Endothelial cell (in vitro differentiated cells): ENCODE measurements at regions not wholly inside any gene's neighbourhood (a gene's known extent, or its start where the extent isn't known, plus 50 kb on each side); places are given as distances from the start of the nearest gene placed in this dataset.

Source experiments
- DNase-seq: peaks from one replicate; pipeline ENCODE4 v3.0.0; 2021; ENCODE audit warnings: low spot score
- H3K27ac Mint-ChIP-seq: one replicate; pipeline ENCODE4 v1.8.0; 2021; ENCODE audit warnings: mixed read lengths, inconsistent platforms; ENCODE audit not compliant: unreplicated experiment
- H3K27me3 Mint-ChIP-seq: one replicate; pipeline ENCODE4 v1.8.0; 2021; ENCODE audit warnings: mild to moderate bottlenecking, moderate library complexity, mixed read lengths, inconsistent platforms; ENCODE audit not compliant: unreplicated experiment
- H3K36me3 Mint-ChIP-seq: one replicate; pipeline ENCODE4 v1.8.0; 2021; ENCODE audit warnings: mild to moderate bottlenecking, low read depth, mixed read lengths, inconsistent platforms; ENCODE audit not compliant: unreplicated experiment
- H3K4me1 Mint-ChIP-seq: one replicate; pipeline ENCODE4 v1.8.0; 2021; ENCODE audit warnings: mild to moderate bottlenecking, mixed read lengths, inconsistent platforms; ENCODE audit not compliant: unreplicated experiment
- H3K4me3 Mint-ChIP-seq: one replicate; pipeline ENCODE4 v1.8.0; 2021; ENCODE audit warnings: mild to moderate bottlenecking, mixed read lengths, inconsistent platforms; ENCODE audit not compliant: unreplicated experiment
- H3K9me3 Mint-ChIP-seq: one replicate; pipeline ENCODE4 v1.8.0; 2021; ENCODE audit warnings: mixed read lengths, inconsistent platforms; ENCODE audit not compliant: unreplicated experiment
- CTCF ChIP-seq: fragments of 200-600 bp; sonication (generic); IDR thresholded peaks from one replicate; pipeline ENCODE4 v1.5.0; 2021; ENCODE audit warnings: antibody characterized with exemption; ENCODE audit not compliant: unreplicated experiment

GRCh38 chr2:220575963-220576362 is 948.5 kb downstream of the SLC4A3 start:
- H3K27me3 Mint-ChIP-seq = no peaks in the 10 kb centered on the region

GRCh38 chr2:220579452-220579851 is 952.0 kb downstream of the SLC4A3 start:
- Mint-ChIP-seq H3K9me3 (no peaks in the 10 kb centered on the region), H3K27ac (no peak overlapping the region), H3K4me3 (no peak overlapping the region), H3K36me3 (no peaks in the 10 kb centered on the region), H3K27me3 (no peaks in the 10 kb centered on the region), H3K4me1 (no peaks in the 10 kb centered on the region)
- no peak for TF ChIP-seq CTCF
- DNase-seq = no peak

More at GRCh38 chr2:220575963-220576362, 948.5 kb downstream of the SLC4A3 start:
- H3K36me3 Mint-ChIP-seq = no peaks in the 10 kb centered on the region
- H3K4me3 Mint-ChIP-seq = no peak overlapping the region
- H3K9me3 Mint-ChIP-seq = no peaks in the 10 kb centered on the region
- DNase-seq = no peak
- TF ChIP-seq CTCF = no peak
- H3K27ac Mint-ChIP-seq = no peak overlapping the region
- H3K4me1 Mint-ChIP-seq = no peaks in the 10 kb centered on the region

GRCh38 chr2:220580113-220580512 is 952.7 kb downstream of the SLC4A3 start:
- no peaks in the 10 kb centered on the region for H3K27me3 Mint-ChIP-seq
- no peak overlapping the region for H3K4me3 Mint-ChIP-seq
- no peaks in the 10 kb centered on the region for H3K36me3 Mint-ChIP-seq

GRCh38 chr2:220583725-220584124 is 956.3 kb downstream of the SLC4A3 start:
- no peak overlapping the region for H3K27ac Mint-ChIP-seq
- TF ChIP-seq CTCF = no peak

More at GRCh38 chr2:220580113-220580512, 952.7 kb downstream of the SLC4A3 start:
- DNase-seq = no peak
- TF ChIP-seq CTCF = no peak
- no peak overlapping the region for H3K27ac Mint-ChIP-seq
- H3K9me3 Mint-ChIP-seq = no peaks in the 10 kb centered on the region
- no peaks in the 10 kb centered on the region for H3K4me1 Mint-ChIP-seq

GRCh38 chr2:220585241-220585640 is 957.8 kb downstream of the SLC4A3 start:
- Mint-ChIP-seq H3K27me3 (no peaks in the 10 kb centered on the region), H3K4me1 (no peaks in the 10 kb centered on the region), H3K36me3 (no peaks in the 10 kb centered on the region), H3K27ac (no peak overlapping the region), H3K9me3 (no peaks in the 10 kb centered on the region), H3K4me3 (no peak overlapping the region)
- no peak for TF ChIP-seq CTCF
- DNase-seq = no peak

More at GRCh38 chr2:220583725-220584124, 956.3 kb downstream of the SLC4A3 start:
- no peaks in the 10 kb centered on the region for H3K9me3 Mint-ChIP-seq
- no peaks in the 10 kb centered on the region for H3K27me3 Mint-ChIP-seq
- no peak overlapping the region for H3K4me3 Mint-ChIP-seq
- H3K4me1 Mint-ChIP-seq = no peaks in the 10 kb centered on the region
- DNase-seq = no peak
- H3K36me3 Mint-ChIP-seq = no peaks in the 10 kb centered on the region
